Naive B cell (primary cell): ENCODE measurements at regions not wholly inside any gene's neighbourhood (a gene's known extent, or its start where the extent isn't known, plus 50 kb on each side); places are given as distances from the start of the nearest gene placed in this dataset.
"Not testable (repeated sequence)": the region's sequence is repeated elsewhere in the genome, so short reads cannot be mapped to it uniquely, and the experiment has no call there.

Experiments used
- ATAC-seq, 2 donors: fragments of 150-1000 bp; cut with Tn5 transposase; 2 replicates each; pipeline ENCODE4 v1.10.0; 2021; ENCODE audit warnings: low read depth in 2 of 2, mild to moderate bottlenecking in 2 of 2, moderate library complexity in 2 of 2
- DNase-seq: peaks from one replicate; pipeline ENCODE4 v3.0.0; 2022
- H3K27ac Mint-ChIP-seq, 6 donors: one replicate each; pipeline ENCODE4 v1.8.0; 2020 to 2022; ENCODE audit warnings: mild to moderate bottlenecking in 6 of 6, mixed read lengths in 6 of 6, moderate library complexity in 5 of 6, inconsistent platforms in 2 of 6
- H3K27me3 Mint-ChIP-seq, 3 donors: one replicate each; pipeline ENCODE4 v1.8.0; 2021 to 2022; ENCODE audit warnings: mixed read lengths in 3 of 3, mild to moderate bottlenecking in 1 of 3
- H3K36me3 Mint-ChIP-seq, 2 donors: one replicate each; pipeline ENCODE4 v1.8.0; 2020 to 2022; ENCODE audit warnings: mixed read lengths in 2 of 2, inconsistent platforms in 1 of 2, mild to moderate bottlenecking in 1 of 2
- H3K4me1 Mint-ChIP-seq, 3 donors: one replicate each; pipeline ENCODE4 v1.8.0; 2020 to 2022; ENCODE audit warnings: mixed read lengths in 3 of 3, inconsistent platforms in 1 of 3, mild to moderate bottlenecking in 1 of 3, moderate library complexity in 1 of 3
- H3K4me3 Mint-ChIP-seq, 8 donors: one replicate each; pipeline ENCODE4 v1.8.0; 2020 to 2022; ENCODE audit warnings: mild to moderate bottlenecking in 8 of 8, mixed read lengths in 8 of 8, moderate library complexity in 8 of 8, inconsistent platforms in 2 of 8
- H3K9me3 Mint-ChIP-seq, 7 donors: one replicate each; pipeline ENCODE4 v1.8.0; 2020 to 2022; ENCODE audit warnings: mixed read lengths in 7 of 7, mild to moderate bottlenecking in 5 of 7, inconsistent platforms in 2 of 7, moderate library complexity in 1 of 7

DNA sequence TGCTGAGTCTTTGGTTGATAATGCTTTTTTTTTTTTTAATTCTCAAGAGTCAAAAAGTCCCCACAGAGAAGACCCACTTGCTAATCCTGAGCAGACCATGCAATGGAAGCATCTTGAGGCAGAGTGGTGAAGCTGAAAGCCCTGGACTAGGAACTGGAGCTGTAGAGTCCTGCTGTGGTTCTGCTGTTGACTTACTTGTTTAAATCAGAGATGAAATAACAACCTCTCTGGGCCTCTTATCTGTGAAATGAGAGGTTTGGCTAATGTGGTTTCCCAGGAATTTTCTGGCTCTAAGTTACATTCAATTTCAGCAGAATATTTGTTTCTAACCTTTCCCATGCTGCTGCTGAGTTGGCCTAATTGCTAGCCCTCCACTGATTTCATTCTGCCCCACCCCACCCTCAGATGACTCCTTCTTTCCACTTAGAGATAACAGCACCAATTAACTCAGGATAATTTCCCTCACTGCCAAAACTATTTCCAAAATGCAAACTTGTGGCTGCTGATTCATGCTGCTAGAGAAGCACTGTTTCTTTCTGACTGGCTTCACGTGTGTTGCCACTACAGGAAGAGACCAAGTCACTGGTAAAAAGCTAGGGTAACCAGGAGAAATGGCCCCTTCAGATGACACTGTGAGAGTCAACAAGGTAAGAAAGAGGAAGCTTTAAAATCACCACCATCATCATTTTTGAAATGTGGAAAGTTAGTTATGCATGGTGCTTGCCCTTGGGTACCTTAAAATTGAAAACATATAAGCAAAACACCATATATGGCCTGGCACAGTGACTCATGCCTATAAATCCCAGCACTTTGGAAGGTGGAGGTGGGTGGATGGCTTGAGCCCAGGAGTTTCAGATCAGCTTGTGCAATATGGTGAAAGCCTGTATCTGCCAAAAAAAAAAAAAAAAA, 326.4 kb downstream of the DCHS2 start:
- Mint-ChIP-seq H3K36me3 (no peaks in the 10 kb centered on the region), H3K27me3 (peaks cover 0 to 12% (median 0%) of the 10 kb centered on the region in 3 donors), H3K4me1 (no peaks in the 10 kb centered on the region), H3K9me3 (peaks cover 0 to 10% (median 4%) of the 10 kb centered on the region in 7 donors), H3K4me3 (no peak overlapping the region), H3K27ac (no peak overlapping the region)
- DNase-seq (no peak), ATAC-seq (no peak)

DNA sequence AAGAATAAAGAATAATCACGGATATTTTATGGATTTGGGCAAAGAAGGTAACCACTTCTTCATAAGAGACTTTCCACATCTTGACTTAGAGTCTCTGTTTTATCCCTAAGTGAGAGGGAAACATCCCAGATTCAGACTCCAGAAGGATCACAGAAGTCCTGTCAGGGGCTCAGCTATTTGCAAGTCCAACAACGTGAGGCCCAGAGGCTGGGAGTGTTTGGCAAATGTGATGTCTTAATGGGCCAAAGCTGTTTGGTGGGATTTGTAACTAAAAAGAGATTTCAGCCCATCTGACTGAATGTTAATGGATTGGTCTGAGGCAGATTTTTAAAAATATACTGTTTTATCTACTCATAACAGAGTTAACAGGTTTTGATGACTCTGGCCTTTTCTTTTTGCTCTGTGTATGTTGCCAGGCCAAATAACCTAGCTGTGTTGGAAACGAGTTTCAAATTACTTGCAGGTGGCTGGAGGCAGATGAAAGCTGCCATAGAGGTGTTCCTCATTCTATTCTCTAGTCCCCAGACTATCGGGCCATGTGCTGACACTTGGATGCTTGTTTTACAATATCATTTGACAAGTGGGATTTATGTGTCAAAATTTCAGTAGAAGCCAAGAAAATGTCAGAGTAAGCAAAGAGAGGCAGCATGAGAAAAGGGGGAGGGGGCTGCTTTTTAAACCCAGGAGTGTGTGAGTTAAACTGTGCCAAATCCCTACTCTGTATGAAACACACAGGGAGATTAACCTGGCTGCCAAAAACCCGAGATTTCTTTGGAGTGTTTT, 330.9 kb downstream of the DCHS2 start:
- DNase-seq (no peak), ATAC-seq (no peak)
- H3K27me3 Mint-ChIP-seq = peaks cover 5 to 20% (median 7%) of the 10 kb centered on the region in 3 donors
- no peak overlapping the region for H3K27ac Mint-ChIP-seq
- no peaks in the 10 kb centered on the region for H3K4me1 Mint-ChIP-seq
- no peak overlapping the region for H3K4me3 Mint-ChIP-seq
- peaks cover 0 to 10% (median 4%) of the 10 kb centered on the region in 7 donors for H3K9me3 Mint-ChIP-seq
- H3K36me3 Mint-ChIP-seq = no peaks in the 10 kb centered on the region

DNA sequence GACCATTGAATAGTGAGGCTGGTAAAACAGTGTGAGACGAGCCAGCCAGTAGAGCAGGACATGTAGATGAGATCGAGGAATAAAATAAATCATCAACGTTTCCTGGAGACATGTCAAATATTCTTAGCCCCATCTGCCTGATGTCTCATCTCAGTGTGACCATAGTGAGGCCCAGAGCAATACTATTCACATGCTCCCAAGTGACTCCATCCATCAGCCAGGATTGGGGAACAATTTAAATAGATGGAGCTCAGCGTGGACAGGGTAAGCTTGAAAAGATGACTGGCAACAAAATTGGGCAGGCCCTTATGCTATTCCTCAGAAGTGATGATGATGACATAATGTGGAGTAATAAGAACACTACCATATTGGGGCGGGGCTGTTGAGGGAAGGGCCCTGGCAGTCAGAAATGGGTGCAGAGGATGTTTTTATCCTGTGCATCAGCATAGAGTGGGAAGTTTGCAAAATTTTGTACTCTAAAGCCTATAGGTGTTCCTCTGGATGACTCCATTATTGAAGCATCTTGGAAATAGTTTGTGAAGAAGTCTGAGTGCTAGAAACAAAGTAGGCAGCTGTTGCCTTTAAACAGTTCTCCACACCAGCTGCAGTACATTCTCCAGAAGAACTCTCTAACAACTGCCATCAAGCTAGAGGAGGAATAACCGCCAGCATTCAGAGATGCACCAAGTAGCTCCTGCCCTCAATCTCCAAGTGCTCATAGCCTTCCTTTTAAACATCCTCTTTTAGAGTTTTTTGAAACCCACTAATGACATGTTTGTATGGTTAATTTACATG, 333.0 kb downstream of the DCHS2 start:
- Mint-ChIP-seq H3K4me1 (no peaks in the 10 kb centered on the region), H3K27me3 (peaks cover 5 to 16% (median 7%) of the 10 kb centered on the region in 3 donors), H3K9me3 (peaks cover 0 to 6% (median 0%) of the 10 kb centered on the region in 7 donors), H3K36me3 (no peaks in the 10 kb centered on the region), H3K4me3 (no peak overlapping the region), H3K27ac (no peak overlapping the region)
- DNase-seq (no peak), ATAC-seq (no peak)

DNA sequence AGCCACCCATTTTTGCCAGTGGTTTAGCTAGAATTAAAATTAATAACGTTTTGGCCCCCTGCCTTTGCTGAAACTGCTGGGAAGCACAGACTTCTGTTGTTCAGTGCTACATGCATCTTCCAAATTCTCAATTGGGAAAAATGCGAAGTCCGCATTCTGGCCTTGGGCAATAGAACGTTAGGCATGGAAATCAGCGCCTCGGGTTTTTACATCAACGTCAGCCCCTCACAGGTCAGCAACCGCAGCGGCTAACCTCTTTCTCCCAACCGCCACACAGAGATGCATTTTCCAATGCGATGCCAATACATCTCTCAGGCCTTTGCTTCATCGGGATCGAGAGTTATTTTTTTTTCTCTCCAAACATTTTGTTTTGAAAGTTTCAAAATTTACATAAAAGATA, 339.1 kb downstream of the DCHS2 start:
- Mint-ChIP-seq H3K36me3 (no peaks in the 10 kb centered on the region), H3K27me3 (peaks cover 0 to 4% (median 0%) of the 10 kb centered on the region in 3 donors), H3K27ac (no peak overlapping the region), H3K4me3 (no peak overlapping the region), H3K4me1 (no peaks in the 10 kb centered on the region), H3K9me3 (peaks cover 0 to 4% (median 0%) of the 10 kb centered on the region in 7 donors)
- no peak for DNase-seq
- no peak for ATAC-seq

DNA sequence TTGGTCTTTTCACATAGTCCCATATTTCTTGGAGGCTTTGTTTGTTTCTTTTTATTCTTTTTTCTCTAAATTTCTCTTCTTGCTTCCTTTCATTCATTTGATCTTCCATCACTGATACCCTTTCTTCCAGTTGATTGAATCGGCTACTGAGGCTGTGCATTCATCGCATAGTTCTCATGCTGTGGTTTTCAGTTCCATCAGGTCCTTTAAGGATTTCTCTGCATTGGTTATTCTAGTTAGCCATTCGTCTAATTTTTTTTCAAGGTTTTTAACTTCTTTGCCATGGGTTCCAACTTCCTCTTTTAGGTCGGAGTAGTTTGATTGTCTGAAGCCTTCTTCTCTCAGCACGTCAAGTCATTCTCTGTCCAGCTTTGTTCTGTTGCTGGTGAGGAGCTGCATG, 342.4 kb downstream of the DCHS2 start:
- not testable (repeated sequence) for H3K27ac Mint-ChIP-seq, H3K36me3 Mint-ChIP-seq, H3K4me1 Mint-ChIP-seq, H3K4me3 Mint-ChIP-seq, ATAC-seq, H3K9me3 Mint-ChIP-seq, H3K27me3 Mint-ChIP-seq, DNase-seq

DNA sequence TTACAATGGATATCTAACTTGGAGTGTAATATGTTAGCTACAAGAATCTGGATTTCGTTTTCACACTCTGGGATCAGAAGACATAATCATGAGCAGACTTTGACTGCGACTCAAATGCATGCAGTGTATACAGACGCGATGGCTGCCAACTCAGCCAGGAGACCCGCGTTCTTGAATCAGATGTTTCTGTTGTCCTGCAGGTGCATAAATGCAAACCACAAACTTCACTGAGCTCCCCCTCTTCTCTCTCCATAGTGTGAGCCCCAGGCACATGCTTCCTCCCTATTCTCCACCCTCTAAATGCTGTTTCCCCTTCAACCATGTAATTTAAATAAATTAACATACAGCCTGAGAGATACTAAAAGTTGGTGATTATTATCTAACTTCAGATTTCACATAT, 347.9 kb downstream of the DCHS2 start:
- Mint-ChIP-seq H3K4me3 (no peak overlapping the region), H3K27me3 (peaks cover 0 to 5% (median 0%) of the 10 kb centered on the region in 3 donors), H3K4me1 (no peaks in the 10 kb centered on the region), H3K36me3 (no peaks in the 10 kb centered on the region), H3K9me3 (peaks cover 0 to 2% (median 0%) of the 10 kb centered on the region in 7 donors), H3K27ac (no peak overlapping the region)
- ATAC-seq = no peak
- no peak for DNase-seq

DNA sequence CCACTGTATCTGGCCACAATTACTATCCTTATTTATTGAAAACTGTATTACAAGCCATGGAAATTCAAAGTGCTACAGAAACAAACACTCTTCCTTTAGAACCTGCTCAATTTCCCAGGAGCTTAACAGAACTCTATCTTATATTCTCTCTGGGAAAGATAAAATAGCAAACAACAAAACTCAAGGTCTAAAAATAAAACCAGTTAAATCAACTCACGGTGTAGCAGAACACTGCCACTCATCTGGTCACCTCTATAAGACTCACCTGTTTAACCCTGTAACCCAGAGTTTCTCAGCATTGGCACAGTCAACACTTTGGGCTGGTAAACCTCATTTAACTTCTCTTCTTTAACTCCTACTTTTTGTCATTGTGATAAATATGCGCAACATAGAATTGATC, 348.9 kb downstream of the DCHS2 start:
- H3K9me3 Mint-ChIP-seq = peaks cover 0 to 2% (median 0%) of the 10 kb centered on the region in 7 donors
- no peak for DNase-seq
- ATAC-seq = no peak
- no peak overlapping the region for H3K4me3 Mint-ChIP-seq
- no peaks in the 10 kb centered on the region for H3K4me1 Mint-ChIP-seq
- peaks cover 0 to 5% (median 0%) of the 10 kb centered on the region in 3 donors for H3K27me3 Mint-ChIP-seq
- no peaks in the 10 kb centered on the region for H3K36me3 Mint-ChIP-seq
- H3K27ac Mint-ChIP-seq = no peak overlapping the region

DNA sequence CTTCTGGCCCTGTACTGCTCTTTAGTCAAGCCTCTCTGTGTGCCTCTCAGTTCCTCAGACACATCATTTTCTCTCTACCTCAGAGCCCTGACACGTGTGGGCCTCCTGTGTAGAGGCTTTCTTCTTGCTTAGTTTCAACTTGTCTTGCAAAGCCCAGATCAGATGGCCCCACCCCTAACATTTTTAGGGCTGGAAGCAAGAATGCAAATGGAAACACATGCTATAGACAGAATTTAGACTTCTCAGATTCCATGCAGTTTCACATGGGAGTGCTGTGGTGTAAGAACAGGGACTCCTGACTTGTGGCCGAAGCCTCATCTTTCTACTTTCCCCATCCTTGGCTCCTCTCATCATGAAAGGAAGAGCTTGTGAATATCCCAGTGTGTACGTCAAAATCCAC, 350.7 kb downstream of the DCHS2 start:
- Mint-ChIP-seq H3K27me3 (peaks cover 0 to 5% (median 0%) of the 10 kb centered on the region in 3 donors), H3K27ac (no peak overlapping the region), H3K9me3 (peaks cover 0 to 2% (median 0%) of the 10 kb centered on the region in 7 donors), H3K4me3 (peak overlapping the region in 1 of 8 donors; percentile 29), H3K36me3 (no peaks in the 10 kb centered on the region), H3K4me1 (no peaks in the 10 kb centered on the region)
- no peak for DNase-seq
- no peak for ATAC-seq

DNA sequence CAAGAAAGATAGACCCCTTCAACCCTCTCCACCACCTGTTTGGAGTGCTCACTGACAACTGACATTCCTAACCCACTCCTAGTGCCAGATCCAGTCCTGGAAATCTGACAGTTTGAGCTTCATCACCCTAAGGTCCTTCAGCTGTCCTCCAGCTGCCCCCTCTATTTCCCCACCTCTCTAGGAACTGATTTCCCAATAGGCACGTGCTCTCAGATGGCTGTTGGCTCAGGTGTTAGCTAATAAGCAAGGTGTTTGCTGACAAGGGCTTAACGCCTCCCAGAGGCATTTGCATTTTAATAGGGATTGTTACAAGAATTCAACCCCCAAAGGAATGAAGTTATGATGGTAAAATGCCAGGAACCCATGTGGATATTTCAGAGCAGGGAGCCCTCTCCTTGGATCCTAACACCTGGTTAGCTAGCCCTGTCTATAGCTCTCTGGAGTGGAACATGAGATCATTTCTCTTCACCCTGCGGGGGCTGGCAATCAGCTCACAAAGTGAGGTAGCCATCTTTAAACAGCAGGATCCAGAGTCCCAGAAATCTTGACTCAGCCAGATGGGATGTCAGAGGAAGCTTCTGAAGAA, 348.5 kb upstream of the SFRP2 start:
- H3K27ac Mint-ChIP-seq = no peak overlapping the region
- no peaks in the 10 kb centered on the region for H3K4me1 Mint-ChIP-seq
- no peaks in the 10 kb centered on the region for H3K9me3 Mint-ChIP-seq
- DNase-seq (no peak), ATAC-seq (no peak)
- H3K4me3 Mint-ChIP-seq = no peak overlapping the region
- peaks cover 0 to 5% (median 0%) of the 10 kb centered on the region in 3 donors for H3K27me3 Mint-ChIP-seq
- no peaks in the 10 kb centered on the region for H3K36me3 Mint-ChIP-seq

DNA sequence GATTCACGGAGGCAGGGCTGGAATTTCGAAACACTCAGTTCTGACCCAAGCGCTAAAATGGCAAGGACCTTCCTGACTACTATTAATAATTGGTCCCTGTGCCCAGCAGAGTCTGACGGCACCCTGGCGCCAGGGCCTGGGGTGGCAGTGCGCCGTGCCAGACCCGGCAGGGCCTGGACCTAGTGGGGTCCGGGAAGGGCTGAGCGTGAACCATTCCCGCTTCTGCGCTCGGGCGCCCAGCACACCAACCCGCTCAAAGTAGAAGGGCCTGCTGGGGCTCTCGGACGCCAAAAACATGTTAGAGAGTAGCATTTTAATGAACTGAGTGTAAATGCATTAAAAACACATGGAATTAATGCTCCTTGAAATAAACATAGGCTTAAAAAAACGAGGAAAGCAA, 346.7 kb upstream of the SFRP2 start:
- Mint-ChIP-seq H3K9me3 (peaks cover 0 to under 1% (median 0%) of the 10 kb centered on the region in 7 donors), H3K36me3 (no peaks in the 10 kb centered on the region), H3K4me3 (no peak overlapping the region), H3K27ac (no peak overlapping the region), H3K4me1 (no peaks in the 10 kb centered on the region), H3K27me3 (peaks cover 0 to 5% (median 0%) of the 10 kb centered on the region in 3 donors)
- ATAC-seq (no peak), DNase-seq (no peak)

DNA sequence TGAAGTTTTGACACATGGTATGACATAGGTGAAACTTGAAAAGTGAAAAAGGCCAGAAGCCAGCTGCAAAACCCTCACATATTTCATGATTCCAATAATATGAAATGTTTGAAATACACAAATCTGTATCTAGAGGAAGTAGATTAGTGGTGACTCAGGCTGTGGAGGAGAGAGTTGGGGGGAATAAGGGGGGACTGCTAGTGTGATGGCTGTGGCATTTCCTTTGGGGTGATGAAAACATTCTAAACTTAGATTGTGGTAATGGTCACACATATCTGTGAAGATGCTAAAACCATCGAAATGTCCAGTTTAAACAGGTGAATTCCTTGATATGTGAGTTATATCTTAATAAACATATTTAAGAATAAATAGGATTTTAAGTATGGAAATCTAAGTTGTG, 343.5 kb upstream of the SFRP2 start:
- ATAC-seq (no peak), DNase-seq (no peak)
- Mint-ChIP-seq H3K36me3 (peaks cover 0 to 7% of the 10 kb centered on the region in 2 donors), H3K27me3 (peaks cover 6% of the 10 kb centered on the region in 3 donors), H3K4me3 (no peak overlapping the region), H3K4me1 (no peaks in the 10 kb centered on the region), H3K9me3 (peaks cover 0 to 8% (median 5%) of the 10 kb centered on the region in 7 donors), H3K27ac (no peak overlapping the region)

DNA sequence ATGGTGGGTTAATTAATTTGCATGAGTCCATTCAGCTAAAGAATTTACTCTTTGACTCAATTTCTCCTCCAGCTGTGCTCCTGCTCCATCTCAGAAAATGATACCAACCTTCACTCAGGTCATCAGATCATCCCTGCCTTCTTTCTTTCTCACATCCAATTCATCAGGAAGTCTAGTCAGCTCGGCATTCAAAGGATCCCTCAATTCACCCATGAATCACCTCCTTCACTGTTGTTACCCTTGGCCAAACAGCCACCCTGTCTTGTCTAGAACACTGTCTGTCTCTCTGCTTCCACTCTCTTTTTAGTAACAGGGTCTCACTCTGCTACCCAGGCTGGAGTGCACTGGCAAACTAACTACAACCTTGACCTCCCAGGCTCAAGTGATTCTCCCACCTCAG, 337.4 kb upstream of the SFRP2 start:
- DNase-seq (no peak), ATAC-seq (no peak)
- peaks cover 6 to 9% (median 6%) of the 10 kb centered on the region in 3 donors for H3K27me3 Mint-ChIP-seq
- H3K9me3 Mint-ChIP-seq = peaks cover 1 to 26% (median 8%) of the 10 kb centered on the region in 7 donors
- no peak overlapping the region for H3K4me3 Mint-ChIP-seq
- no peak overlapping the region for H3K27ac Mint-ChIP-seq
- peaks cover 0 to 9% of the 10 kb centered on the region in 2 donors for H3K36me3 Mint-ChIP-seq
- no peaks in the 10 kb centered on the region for H3K4me1 Mint-ChIP-seq

DNA sequence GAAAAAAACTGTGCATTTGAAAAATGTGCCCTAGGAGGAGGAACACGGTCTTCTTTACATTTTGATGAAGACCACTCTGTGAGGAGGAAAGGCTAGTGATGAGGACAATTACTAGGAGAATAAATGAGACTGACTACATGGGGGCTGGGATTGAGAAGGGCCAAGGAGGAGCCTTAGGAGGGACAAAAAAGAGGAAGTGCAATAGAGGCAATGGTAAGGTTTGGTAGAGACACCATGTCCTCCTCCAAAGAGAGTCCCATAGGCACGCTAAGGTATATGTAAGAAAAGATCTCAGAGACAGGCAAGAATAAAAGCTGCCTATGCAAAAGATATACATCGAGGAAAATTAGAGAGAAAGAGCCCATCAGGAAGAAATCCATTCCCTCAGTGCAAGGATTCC, 336.5 kb upstream of the SFRP2 start:
- no peak for ATAC-seq
- Mint-ChIP-seq H3K4me3 (no peak overlapping the region), H3K27ac (peak overlapping the region in 1 of 6 donors; percentile 3)

More for the DNA sequence above, 336.5 kb upstream of the SFRP2 start:
- no peak for DNase-seq
- Mint-ChIP-seq H3K36me3 (peaks cover 0 to 9% of the 10 kb centered on the region in 2 donors), H3K27me3 (peaks cover 6 to 9% (median 6%) of the 10 kb centered on the region in 3 donors), H3K9me3 (peaks cover 1 to 26% (median 8%) of the 10 kb centered on the region in 7 donors), H3K4me1 (no peaks in the 10 kb centered on the region)
